ENCODE measurements at regions not wholly inside any gene's neighbourhood (a gene's known extent, or its start where the extent isn't known, plus 50 kb on each side); places are given as distances from the start of the nearest gene placed in this dataset.

DNA sequence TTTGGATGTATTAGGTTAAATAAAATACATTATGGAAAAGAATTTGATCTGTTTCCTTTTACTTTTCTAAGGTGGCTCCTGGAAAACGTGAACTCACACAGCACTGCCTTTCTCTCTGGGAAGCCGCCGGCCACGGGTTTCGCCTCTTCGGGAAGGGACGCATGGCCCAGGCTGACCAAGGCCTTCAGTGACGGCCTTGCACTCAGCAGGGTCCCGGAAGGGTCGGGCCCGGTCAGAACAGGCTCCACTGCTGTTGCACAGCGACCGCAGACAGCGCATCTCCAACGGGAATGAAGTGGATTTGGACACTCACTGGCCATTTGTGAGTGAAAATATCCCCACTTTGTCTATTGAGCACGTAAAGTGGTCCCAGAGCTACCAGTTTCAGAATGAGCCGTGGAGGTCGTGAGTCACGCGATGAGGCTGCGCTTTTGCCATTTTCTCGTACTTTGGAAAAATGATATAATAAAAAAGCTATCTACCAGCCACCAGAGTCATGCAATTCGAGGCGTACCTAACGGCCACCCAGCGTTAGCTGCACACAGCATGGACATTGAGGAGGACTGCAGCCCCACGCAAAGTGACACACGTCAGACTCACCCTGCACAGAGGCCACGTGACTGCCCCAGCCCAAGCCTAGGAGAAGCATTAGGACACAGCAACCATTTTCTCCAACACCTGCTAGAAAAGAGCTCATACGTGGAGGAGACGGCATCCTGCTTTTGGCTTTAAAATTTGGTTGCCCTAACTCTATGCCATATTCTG is 244.3 kb downstream of the TTLL2 start:
- no peaks in the 10 kb centered on the region for H3K27me3 ChIP-seq (ENCODE audit: low read depth)
- TF ChIP-seq, protein P1, sequence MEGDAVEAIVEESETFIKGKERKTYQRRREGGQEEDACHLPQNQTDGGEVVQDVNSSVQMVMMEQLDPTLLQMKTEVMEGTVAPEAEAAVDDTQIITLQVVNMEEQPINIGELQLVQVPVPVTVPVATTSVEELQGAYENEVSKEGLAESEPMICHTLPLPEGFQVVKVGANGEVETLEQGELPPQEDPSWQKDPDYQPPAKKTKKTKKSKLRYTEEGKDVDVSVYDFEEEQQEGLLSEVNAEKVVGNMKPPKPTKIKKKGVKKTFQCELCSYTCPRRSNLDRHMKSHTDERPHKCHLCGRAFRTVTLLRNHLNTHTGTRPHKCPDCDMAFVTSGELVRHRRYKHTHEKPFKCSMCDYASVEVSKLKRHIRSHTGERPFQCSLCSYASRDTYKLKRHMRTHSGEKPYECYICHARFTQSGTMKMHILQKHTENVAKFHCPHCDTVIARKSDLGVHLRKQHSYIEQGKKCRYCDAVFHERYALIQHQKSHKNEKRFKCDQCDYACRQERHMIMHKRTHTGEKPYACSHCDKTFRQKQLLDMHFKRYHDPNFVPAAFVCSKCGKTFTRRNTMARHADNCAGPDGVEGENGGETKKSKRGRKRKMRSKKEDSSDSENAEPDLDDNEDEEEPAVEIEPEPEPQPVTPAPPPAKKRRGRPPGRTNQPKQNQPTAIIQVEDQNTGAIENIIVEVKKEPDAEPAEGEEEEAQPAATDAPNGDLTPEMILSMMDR (IDR thresholded peaks at IDR 0.05), result no peak
- no peaks in the 10 kb centered on the region for H3K36me3 ChIP-seq
- DNase-seq (no peak), ATAC-seq (no peak)
- H3K9me3 ChIP-seq, result no peaks in the 10 kb centered on the region
- no peak overlapping the region for H3K4me3 ChIP-seq
- H3K27ac ChIP-seq, result no peak overlapping the region
- peaks cover 19% of the 10 kb centered on the region for H3K4me1 ChIP-seq
- intact Hi-C loops (cut with DNase I), result no loop called here

DNA sequence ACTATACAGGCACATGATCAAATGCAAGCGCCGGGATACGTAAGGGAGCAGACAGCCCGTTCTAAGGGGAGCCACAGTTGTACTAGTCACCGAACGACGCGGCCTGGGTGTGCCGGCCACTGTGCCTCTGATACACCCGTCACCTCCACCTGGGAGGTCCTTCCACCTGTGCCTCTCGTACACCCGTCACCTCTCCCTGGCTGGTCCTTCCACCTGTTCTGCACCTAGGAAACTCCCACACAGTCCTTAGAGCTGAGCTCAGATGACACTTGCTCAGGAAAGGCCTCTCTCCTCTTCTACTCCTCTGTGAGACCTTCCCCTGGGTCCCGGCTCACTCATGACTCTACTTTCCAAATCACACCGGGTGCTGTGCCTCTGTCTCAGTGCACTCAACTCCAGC is 245.0 kb downstream of the TTLL2 start:
- no peak for ATAC-seq
- intact Hi-C loops (cut with DNase I), result no loop called here

DNA sequence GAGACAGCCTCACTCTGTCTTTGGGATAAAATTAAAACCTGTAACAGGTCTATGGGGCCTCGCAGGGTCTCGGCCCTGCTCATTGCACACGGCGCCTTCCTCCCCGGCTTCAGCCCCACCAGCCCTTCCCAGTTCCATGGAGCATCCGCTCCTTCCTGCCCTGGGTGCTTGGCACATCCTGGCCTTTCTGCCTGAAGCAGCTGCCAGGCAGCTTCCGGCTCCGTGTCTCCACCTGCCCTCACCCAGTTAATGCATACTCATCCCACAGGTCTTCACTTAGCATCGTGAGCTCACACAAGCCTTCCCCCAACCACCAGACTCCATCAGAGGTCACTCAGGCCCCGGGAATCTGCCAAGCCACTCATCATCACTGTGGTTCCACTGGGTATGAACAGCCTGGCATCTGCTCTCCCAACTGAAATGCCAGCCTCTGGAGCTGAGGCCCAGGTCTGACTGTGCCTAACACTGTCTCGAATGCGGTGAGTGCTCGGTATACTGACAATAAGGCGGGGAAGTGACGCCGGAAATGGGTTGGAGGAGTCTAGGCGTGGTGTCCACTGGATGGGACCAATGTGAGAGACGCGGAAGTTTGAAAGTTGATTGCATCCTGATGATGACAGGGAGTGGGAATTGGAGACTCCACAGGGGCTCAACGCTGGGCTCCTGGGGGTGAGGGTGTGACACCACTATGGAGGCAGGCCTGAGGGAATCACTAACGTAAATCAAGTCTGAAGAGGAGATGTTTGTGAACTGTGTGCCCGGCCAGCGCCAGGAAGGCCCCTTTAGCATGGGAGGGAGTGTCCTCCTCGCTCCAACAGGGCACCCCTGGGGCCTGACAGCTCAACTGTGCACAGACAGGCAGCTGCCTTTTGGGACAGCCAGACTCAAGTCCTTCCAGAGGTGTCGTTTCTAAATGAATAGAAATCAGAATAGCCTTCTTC is 245.8 kb downstream of the TTLL2 start:
- no peak for DNase-seq
- intact Hi-C loops (cut with DNase I), result no loop called here
- Histone ChIP-seq H3K36me3 (no peaks in the 10 kb centered on the region), H3K27ac (no peak overlapping the region), H3K4me3 (no peak overlapping the region), H3K9me3 (no peaks in the 10 kb centered on the region), H3K27me3 (ENCODE audit: low read depth) (no peaks in the 10 kb centered on the region), H3K4me1 (peaks cover 12% of the 10 kb centered on the region)
- TF ChIP-seq, protein P1 (IDR thresholded peaks at IDR 0.05), result no peak
- ATAC-seq, result no peak

More for the DNA sequence above, 245.0 kb downstream of the TTLL2 start:
- Histone ChIP-seq H3K4me3 (no peak overlapping the region), H3K9me3 (no peaks in the 10 kb centered on the region), H3K27me3 (ENCODE audit: low read depth) (no peaks in the 10 kb centered on the region), H3K36me3 (no peaks in the 10 kb centered on the region), H3K27ac (no peak overlapping the region), H3K4me1 (peaks cover 19% of the 10 kb centered on the region)
- DNase-seq, result no peak
- TF ChIP-seq, protein P1 (IDR thresholded peaks at IDR 0.05), result no peak

DNA sequence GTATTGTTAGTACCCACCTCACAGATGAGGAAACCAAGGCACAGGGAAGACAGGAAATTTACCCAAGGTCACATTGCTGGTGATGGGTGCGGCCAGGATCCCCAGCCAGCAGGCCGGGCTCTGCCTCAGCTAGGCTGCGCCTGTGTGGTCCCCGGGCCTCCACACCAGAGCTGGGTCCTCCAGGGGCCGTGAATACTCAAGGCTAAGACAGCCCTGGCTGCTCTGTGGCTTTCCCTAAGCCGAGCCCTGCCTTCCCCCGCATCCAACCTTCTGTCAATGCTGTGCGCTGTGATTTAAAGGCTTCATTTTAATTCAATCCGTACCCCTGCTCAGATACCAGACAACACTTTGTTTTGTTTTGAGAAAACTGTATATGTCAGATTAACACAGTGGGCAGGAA is 246.7 kb downstream of the TTLL2 start:
- ATAC-seq (no peak), DNase-seq (no peak)
- Histone ChIP-seq H3K4me3 (no peak overlapping the region), H3K36me3 (no peaks in the 10 kb centered on the region), H3K27ac (no peak overlapping the region), H3K4me1 (peaks cover 6% of the 10 kb centered on the region), H3K9me3 (no peaks in the 10 kb centered on the region), H3K27me3 (ENCODE audit: low read depth) (no peaks in the 10 kb centered on the region)
- TF ChIP-seq, protein P1 (IDR thresholded peaks at IDR 0.05), result no peak
- intact Hi-C loops (cut with DNase I), result no loop called here

DNA sequence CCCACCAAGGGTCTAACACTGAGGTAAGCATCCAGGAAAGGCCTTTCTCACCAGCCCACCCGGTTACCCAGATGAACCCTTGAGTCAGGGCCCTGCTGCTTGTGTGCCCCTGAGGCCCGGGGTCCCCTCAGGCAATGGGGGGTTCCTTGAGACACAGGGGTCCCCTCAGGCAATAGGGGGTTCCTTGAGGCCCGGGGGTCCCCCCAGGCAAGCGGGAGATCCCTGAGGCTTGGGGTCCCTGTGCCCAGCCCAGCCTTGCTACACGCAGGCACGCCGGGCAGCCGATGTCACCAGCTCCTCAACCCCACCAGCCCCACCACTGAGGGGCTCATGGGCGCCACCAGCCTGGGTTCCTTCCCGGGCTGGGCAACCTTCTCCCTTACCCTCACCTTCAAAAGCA is 247.2 kb downstream of the TTLL2 start:
- DNase-seq (no peak), ATAC-seq (no peak)
- Histone ChIP-seq H3K4me3 (no peak overlapping the region), H3K36me3 (no peaks in the 10 kb centered on the region), H3K9me3 (no peaks in the 10 kb centered on the region), H3K27me3 (ENCODE audit: low read depth) (no peaks in the 10 kb centered on the region), H3K4me1 (peaks cover 3% of the 10 kb centered on the region), H3K27ac (no peak overlapping the region)
- TF ChIP-seq, protein P1 (IDR thresholded peaks at IDR 0.05), result no peak
- intact Hi-C loops (cut with DNase I), result no loop called here
